Gastrocnemius medialis (tissue), 4 donors: ENCODE measurements at regions not wholly inside any gene's neighbourhood (a gene's known extent, or its start where the extent isn't known, plus 50 kb on each side); places are given as distances from the start of the nearest gene placed in this dataset.

Experiments
- CTCF ChIP-seq, 5 experiments: fragments of 450-650 bp in 3 of 5; fragments of 200-600 bp in 2 of 5; sonication (generic) in 2 of 5; IDR thresholded peaks in 4 of 5; conservative IDR thresholded peaks in 1 of 5; 1 replicate in 4 of 5; 2 replicates in 1 of 5; pipeline ENCODE4 v1.5.1; 2016 to 2019; ENCODE audit warnings: antibody characterized with exemption in 5 of 5, mild to moderate bottlenecking in 3 of 5, moderate library complexity in 3 of 5
- POLR2A ChIP-seq, 2 donors: fragments of 450-650 bp; IDR thresholded peaks; one replicate each; pipeline ENCODE4 v1.6.1; 2017; ENCODE audit warnings: antibody characterized with exemption in 2 of 2, mild to moderate bottlenecking in 2 of 2, moderate library complexity in 2 of 2

- TF ChIP-seq CTCF (IDR thresholded peaks at IDR 0.05 in 4 of 5, conservative IDR thresholded peaks at IDR 0.05 in 1 of 5) = no peak
- no peak for TF ChIP-seq POLR2A (IDR thresholded peaks at IDR 0.05)
These were observed 79.0 kb upstream of the ATXN3L start for GRCh38 chrX:13398839-13399238.
